Fibroblast of the aortic adventitia (primary cell): ENCODE measurements at regions not wholly inside any gene's neighbourhood (a gene's known extent, or its start where the extent isn't known, plus 50 kb on each side); places are given as distances from the start of the nearest gene placed in this dataset.

Experiments
- DNase-seq: peaks from one replicate; pipeline ENCODE4 v3.0.0-alpha.2; 2010; ENCODE audit warnings: low read depth
- H3K4me3 ChIP-seq: 2 replicates; pipeline ENCODE4 v1.5.1; 2011; ENCODE audit warnings: low read depth, mild to moderate bottlenecking, control low read depth, low read length, moderate library complexity
- CTCF ChIP-seq: IDR thresholded peaks from 2 replicates; pipeline ENCODE4 v1.5.1; 2011; ENCODE audit warnings: mild to moderate bottlenecking, low read length, control low read depth, inconsistent platforms; ENCODE audit not compliant: insufficient read depth

DNA sequence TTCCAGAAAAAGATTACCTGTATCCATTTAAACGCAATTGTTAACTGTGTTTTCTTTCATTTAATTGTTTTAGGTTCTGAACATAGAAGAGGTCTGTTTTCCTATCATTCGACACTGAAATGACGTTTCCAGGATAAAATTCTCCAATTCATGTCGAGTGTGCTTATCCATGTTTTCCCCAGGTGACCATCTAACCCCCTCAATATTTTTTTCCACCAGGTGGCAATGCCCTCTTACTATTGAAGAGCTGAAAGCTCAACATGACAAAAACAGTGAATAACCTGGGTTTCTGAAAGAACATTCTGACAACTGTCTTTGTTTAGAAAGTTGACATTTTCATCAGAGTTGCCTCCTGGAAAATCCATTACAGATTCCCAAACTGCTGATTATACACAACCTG lies 948.7 kb downstream of the KCNJ2 start:
- DNase-seq = no peak
- no peak overlapping the region for H3K4me3 ChIP-seq
- no peak for TF ChIP-seq CTCF

- no peak for DNase-seq
- TF ChIP-seq CTCF = no peak
- H3K4me3 ChIP-seq = no peak overlapping the region
Measured at GRCh38 chr17:71127416-71127815, 958.1 kb downstream of the KCNJ2 start.

GRCh38 chr17:71142333-71142732 lies 973.0 kb downstream of the KCNJ2 start:
- no peak for TF ChIP-seq CTCF
- DNase-seq = no peak
- no peak overlapping the region for H3K4me3 ChIP-seq

GRCh38 chr17:71145486-71145885 lies 975.3 kb upstream of the SOX9 start:
- no peak overlapping the region for H3K4me3 ChIP-seq
- DNase-seq = no peak
- no peak for TF ChIP-seq CTCF

DNA sequence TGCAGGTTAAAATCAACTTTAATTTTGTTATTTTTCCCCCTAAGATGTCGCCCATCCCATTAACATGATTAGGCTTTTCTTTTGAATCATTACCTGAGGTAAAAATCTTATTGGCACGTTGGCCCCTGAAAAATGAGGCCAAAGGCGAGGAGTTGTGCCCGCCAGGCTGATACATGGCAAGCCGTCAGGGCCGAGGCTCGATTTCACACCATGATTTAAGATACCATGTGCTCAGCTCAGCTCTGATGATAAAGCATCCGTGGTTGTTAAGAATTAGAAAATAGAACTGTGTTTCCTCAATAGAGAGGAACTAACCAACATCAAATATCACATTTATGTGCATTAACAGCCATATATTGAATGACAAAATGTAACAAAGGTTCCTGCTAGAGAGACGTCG lies 972.9 kb upstream of the SOX9 start:
- TF ChIP-seq CTCF = no peak
- no peak for DNase-seq
- no peak overlapping the region for H3K4me3 ChIP-seq

- DNase-seq = no peak
- TF ChIP-seq CTCF = no peak
- no peak overlapping the region for H3K4me3 ChIP-seq
Measured at GRCh38 chr17:71149607-71150006, 971.2 kb upstream of the SOX9 start.

DNA sequence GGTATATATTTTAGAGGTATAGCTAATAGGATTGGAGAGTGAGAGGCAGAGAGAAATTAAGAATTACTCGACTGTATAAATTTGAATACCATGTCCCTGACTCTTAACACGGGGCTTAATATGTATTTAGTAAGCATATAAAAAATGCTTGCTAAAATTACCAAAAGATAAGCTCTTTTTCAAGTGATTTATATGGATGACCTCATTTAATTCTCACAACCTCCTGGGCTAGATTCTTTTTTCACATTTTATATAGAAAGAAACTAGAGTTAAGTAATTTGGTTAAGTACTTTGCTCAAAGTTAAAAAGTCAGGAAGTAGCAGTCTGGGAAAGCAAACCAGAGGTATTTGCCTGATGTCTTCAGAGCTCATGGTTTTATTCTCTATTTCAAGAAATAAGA lies 963.5 kb upstream of the SOX9 start:
- H3K4me3 ChIP-seq = no peak overlapping the region
- no peak for DNase-seq
- TF ChIP-seq CTCF = no peak
